BJ (cell line): ENCODE measurements at regions not wholly inside any gene's neighbourhood (a gene's known extent, or its start where the extent isn't known, plus 50 kb on each side); places are given as distances from the start of the nearest gene placed in this dataset.

ENCODE experiments used
- CTCF ChIA-PET: fragments of 350-600 bp; formaldehyde crosslinking; extraction: SDS; loops from one replicate; lab custom pipeline; 2021; ENCODE audit warnings: antibody characterized with exemption, inconsistent platforms; lab: Yijun Ruan, JAX
- POLR2A ChIA-PET: fragments of 300-600 bp; sonication (Branson Sonifier 250); formaldehyde crosslinking; extraction: SDS; loops from one replicate; lab custom pipeline; 2021; ENCODE audit warnings: antibody characterized with exemption; lab: Charles Lee
- DNase-seq: peaks from one replicate; pipeline ENCODE4 v3.0.0-alpha.2; 2011; ENCODE audit warnings: low read depth
- H3K27me3 ChIP-seq: 2 replicates; pipeline ENCODE4 v1.6.0; 2011; ENCODE audit warnings: low read length; ENCODE audit not compliant: control insufficient read depth, insufficient read depth
- H3K36me3 ChIP-seq: 2 replicates; pipeline ENCODE4 v1.5.1; 2011; ENCODE audit warnings: low read length; ENCODE audit not compliant: control insufficient read depth, insufficient read depth
- H3K4me3 ChIP-seq: 2 replicates; pipeline ENCODE4 v1.5.1; 2011; ENCODE audit warnings: low read depth, mild to moderate bottlenecking, control low read depth, low read length
- TF ChIP-seq, protein P1 (sequence below): IDR thresholded peaks from 2 replicates; pipeline ENCODE4 v1.5.1; 2011; ENCODE audit warnings: low read depth, mild to moderate bottlenecking, control low read depth, inconsistent platforms, low read length, moderate library complexity; ENCODE audit not compliant: insufficient read depth

DNA sequence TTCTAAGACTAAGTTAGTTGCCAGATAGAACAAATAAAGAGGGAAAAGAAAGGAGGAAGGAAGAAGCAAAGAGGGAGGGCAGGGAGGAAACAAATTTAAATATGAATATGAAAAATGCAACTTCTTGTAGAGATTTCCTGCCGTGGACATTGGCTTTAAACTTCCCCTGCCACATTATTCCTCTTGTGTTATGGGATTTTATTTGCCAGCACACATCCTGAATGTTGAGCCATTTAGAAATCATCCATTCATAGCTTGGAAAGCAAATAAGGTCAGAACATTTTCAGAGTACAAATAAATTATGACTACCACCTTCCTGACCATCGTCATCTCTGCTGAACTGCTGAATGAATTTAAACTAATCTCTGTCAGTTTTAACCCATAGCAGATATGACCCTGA is 911.9 kb upstream of the LRRN3 start:
- no peak for DNase-seq
- H3K27me3 ChIP-seq = no peaks in the 10 kb centered on the region
- ChIA-PET CTCF (interaction anchor here (0.9 kb wide), 1 partner anchor 29 kb away, joined by 3 read pairs; no protein-coding TSS in a partner anchor), POLR2A (no interaction called here)
- TF ChIP-seq, protein P1, sequence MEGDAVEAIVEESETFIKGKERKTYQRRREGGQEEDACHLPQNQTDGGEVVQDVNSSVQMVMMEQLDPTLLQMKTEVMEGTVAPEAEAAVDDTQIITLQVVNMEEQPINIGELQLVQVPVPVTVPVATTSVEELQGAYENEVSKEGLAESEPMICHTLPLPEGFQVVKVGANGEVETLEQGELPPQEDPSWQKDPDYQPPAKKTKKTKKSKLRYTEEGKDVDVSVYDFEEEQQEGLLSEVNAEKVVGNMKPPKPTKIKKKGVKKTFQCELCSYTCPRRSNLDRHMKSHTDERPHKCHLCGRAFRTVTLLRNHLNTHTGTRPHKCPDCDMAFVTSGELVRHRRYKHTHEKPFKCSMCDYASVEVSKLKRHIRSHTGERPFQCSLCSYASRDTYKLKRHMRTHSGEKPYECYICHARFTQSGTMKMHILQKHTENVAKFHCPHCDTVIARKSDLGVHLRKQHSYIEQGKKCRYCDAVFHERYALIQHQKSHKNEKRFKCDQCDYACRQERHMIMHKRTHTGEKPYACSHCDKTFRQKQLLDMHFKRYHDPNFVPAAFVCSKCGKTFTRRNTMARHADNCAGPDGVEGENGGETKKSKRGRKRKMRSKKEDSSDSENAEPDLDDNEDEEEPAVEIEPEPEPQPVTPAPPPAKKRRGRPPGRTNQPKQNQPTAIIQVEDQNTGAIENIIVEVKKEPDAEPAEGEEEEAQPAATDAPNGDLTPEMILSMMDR = no peak
- H3K36me3 ChIP-seq = no peaks in the 10 kb centered on the region
- H3K4me3 ChIP-seq = no peak overlapping the region

DNA sequence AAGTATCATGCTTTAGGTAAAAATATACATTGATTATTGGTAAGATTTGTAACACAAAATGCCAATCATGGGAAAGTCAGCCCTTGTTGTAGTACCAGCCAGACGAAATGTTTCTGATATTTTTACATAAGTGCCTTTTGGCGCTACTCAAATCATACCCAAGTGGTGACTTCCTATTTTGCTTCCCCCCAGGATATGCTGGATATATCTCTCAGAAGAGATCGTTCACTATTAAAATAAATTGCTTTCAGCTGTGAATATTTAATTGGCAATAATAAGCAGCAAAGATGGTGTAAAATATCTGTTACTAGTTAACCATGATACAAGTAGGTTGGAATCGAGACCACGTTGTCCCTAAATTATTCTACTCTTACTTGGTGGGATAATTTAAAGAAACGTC is 909.2 kb upstream of the LRRN3 start:
- Histone ChIP-seq H3K27me3 (no peaks in the 10 kb centered on the region), H3K36me3 (no peaks in the 10 kb centered on the region), H3K4me3 (no peak overlapping the region)
- ChIA-PET POLR2A (no interaction called here), CTCF (no interaction called here)
- DNase-seq = no peak
- TF ChIP-seq, protein P1 = no peak

DNA sequence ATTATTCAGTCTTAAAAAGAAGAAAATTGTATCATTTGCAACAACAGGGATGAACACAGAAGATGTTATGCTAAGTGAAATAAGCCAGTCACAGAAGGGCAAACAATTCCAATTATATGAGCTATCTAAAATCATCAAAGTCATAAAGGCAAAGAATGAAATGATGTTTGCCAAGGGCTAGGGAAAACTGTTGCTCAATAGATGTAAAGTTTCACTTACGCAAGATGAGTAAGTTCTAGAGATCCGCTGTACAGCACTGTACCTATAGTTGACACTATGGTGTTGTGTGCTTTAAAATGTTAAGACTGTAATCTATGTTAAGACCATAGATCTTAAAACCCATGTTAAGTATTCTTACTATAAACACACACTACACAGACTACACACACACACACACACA is 904.6 kb upstream of the LRRN3 start:
- no peak overlapping the region for H3K4me3 ChIP-seq
- no peak for DNase-seq
- CTCF ChIA-PET = no interaction called here
- POLR2A ChIA-PET = no interaction called here
- H3K36me3 ChIP-seq = no peaks in the 10 kb centered on the region
- no peaks in the 10 kb centered on the region for H3K27me3 ChIP-seq
- TF ChIP-seq, protein P1 = no peak

DNA sequence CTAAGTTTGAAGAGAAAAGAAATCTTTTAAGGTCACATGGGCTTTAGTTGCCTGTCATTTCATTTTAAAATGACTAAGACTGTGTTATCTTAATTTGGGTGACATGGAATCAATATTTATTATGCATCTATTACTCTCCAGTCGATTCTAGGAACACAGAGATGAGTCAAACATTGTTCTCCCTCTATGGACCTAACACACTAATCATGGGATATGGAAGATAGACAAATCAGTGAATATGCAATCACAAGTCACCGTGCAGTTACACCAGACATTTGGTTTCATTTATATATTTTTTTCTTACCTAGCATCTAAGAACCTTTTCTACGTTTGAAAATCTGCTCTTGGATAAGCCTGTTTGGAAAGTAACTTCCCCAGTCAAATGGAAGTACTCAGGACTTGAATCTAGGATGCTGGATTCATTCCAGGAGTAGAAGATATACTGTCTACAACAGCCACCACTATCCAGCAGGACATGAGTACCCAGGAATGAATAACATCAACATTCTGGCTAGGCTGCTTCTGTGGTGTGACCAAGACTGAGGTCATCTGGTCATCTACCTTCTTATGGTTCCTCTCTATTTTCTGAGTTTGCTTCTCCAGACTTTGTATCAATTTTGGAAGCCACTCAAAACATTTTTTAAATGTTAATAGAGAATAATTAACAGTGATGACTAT is 902.9 kb upstream of the LRRN3 start:
- CTCF ChIA-PET = no interaction called here
- Histone ChIP-seq H3K36me3 (no peaks in the 10 kb centered on the region), H3K27me3 (no peaks in the 10 kb centered on the region), H3K4me3 (no peak overlapping the region)
- no peak for DNase-seq
- TF ChIP-seq, protein P1 = no peak
- POLR2A ChIA-PET = no interaction called here

DNA sequence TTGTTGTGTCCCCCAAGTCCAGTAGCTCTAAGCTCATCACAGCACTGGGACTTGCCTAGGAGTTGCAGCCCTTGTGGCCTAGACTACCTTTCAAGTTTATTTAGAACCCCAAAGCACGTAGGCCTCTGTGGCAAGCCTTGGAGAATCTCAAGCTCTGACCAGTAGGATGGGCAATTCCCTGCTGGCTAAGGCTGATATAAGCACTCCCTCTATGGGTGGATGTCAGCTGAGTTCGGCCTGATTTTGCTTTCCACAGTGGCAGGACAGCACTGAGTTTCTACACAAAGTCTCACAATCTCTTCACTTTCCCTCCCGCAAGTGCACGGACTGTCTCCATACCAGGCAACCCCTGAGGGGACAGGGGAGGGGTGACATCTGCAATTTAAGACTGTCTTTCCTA is 886.4 kb upstream of the LRRN3 start:
- ChIA-PET POLR2A (no interaction called here), CTCF (no interaction called here)
- TF ChIP-seq, protein P1 = 0 out of 2 replicates have a peak, but pooled peaks have one; percentile 9
- DNase-seq = no peak
- H3K36me3 ChIP-seq = no peaks in the 10 kb centered on the region
- no peak overlapping the region for H3K4me3 ChIP-seq
- H3K27me3 ChIP-seq = no peaks in the 10 kb centered on the region
